H1 (cell line): ENCODE measurements at regions not wholly inside any gene's neighbourhood (a gene's known extent, or its start where the extent isn't known, plus 50 kb on each side); places are given as distances from the start of the nearest gene placed in this dataset.

Experiments used
- BCL11A ChIP-seq, 2 experiments: IDR thresholded peaks; one replicate each; pipeline ENCODE4 v1.6.1; 2011; ENCODE audit warnings: low read depth in 2 of 2, low read length in 2 of 2, mild to moderate bottlenecking in 2 of 2
- KDM5A ChIP-seq: fragments of 200-600 bp; IDR thresholded peaks from 2 replicates; pipeline ENCODE4 v1.7.1; 2012; ENCODE audit warnings: mild to moderate bottlenecking, low read length, inconsistent platforms, mixed read lengths
- MAFK ChIP-seq: IDR thresholded peaks from 2 replicates; pipeline ENCODE4 v1.6.1; 2012; ENCODE audit warnings: low read depth, mild to moderate bottlenecking, improper control_type of control experiment, low read length
- SP4 ChIP-seq: IDR thresholded peaks from 2 replicates; pipeline ENCODE4 v1.6.1; 2012; ENCODE audit warnings: low read length, inconsistent platforms

GRCh38 chr18:44466997-44467396, 213.7 kb upstream of the SETBP1 start (continued):
- TF ChIP-seq KDM5A (no peak), MAFK (no peak), SP4 (no peak), BCL11A (IDR thresholded peaks at IDR 0.05; ENCODE audit: low read depth in 2 of 2, low read length in 2 of 2) (no peak)
